PC-3 (cell line): ENCODE measurements at regions not wholly inside any gene's neighbourhood (a gene's known extent, or its start where the extent isn't known, plus 50 kb on each side); places are given as distances from the start of the nearest gene placed in this dataset.

Source experiments
- ATAC-seq: fragments of 200-7000 bp; cut with Tn5 transposase; 2 replicates; pipeline ENCODE4 v1.9.1; 2020; ENCODE audit warnings: mild to moderate bottlenecking, moderate library complexity
- BruUV-seq: library from RNA; stranded (reverse); fragments of 400-500 nt; replicated peaks from 2 replicates; lab custom pipeline; 2021; lab: Mats Ljungman, UMichigan
- CTCF ChIA-PET: fragments of 300-600 bp; sonication (Branson Sonifier 250); formaldehyde crosslinking; loops from one replicate; lab custom pipeline; 2022; ENCODE audit warnings: antibody characterized with exemption; lab: Charles Lee
- POLR2A ChIA-PET: fragments of 300-600 bp; sonication (Branson Sonifier 250); formaldehyde crosslinking; loops from one replicate; lab custom pipeline; 2022; ENCODE audit warnings: antibody characterized with exemption; ENCODE audit not compliant: unreplicated experiment; lab: Charles Lee
- DNase-seq: peaks from one replicate; pipeline ENCODE4 v3.0.0-alpha.2; 2015
- H2AFZ ChIP-seq: fragments of 300-600 bp; sonication (generic); 2 replicates; pipeline ENCODE4 v1.6.0; 2016; ENCODE audit warnings: antibody characterized with exemption, low read length
- H3F3A ChIP-seq: fragments of 300-600 bp; sonication (generic); one replicate; pipeline ENCODE4 v1.6.0; 2017; ENCODE audit warnings: antibody characterized with exemption, low read length, control low read depth, mild to moderate bottlenecking; ENCODE audit not compliant: unreplicated experiment
- H3K27ac ChIP-seq: fragments of 300-600 bp; sonication (generic); 2 replicates; pipeline ENCODE4 v1.5.1; 2016; ENCODE audit warnings: mild to moderate bottlenecking, low read length
- H3K27me3 ChIP-seq: fragments of 300-600 bp; sonication (generic); 2 replicates; pipeline ENCODE4 v1.6.1; 2016; ENCODE audit warnings: low read length, mixed read lengths
- H3K36me3 ChIP-seq: fragments of 300-600 bp; sonication (generic); 2 replicates; pipeline ENCODE4 v1.6.1; 2016; ENCODE audit warnings: low read depth, mixed run types, low read length, mixed read lengths
- H3K4me1 ChIP-seq: fragments of 300-600 bp; sonication (generic); 2 replicates; pipeline ENCODE4 v1.5.1; 2016; ENCODE audit warnings: low read length; ENCODE audit not compliant: insufficient read depth
- H3K4me2 ChIP-seq: fragments of 300-600 bp; sonication (generic); 2 replicates; pipeline ENCODE4 v1.6.0; 2016; ENCODE audit warnings: low read length
- H3K4me3 ChIP-seq: fragments of 300-600 bp; sonication (generic); 2 replicates; pipeline ENCODE4 v1.5.1; 2016; ENCODE audit warnings: mild to moderate bottlenecking, low read length, mixed read lengths
- H3K79me2 ChIP-seq: fragments of 300-600 bp; sonication (generic); 2 replicates; pipeline ENCODE4 v1.6.1; 2017; ENCODE audit warnings: low read length, mixed read lengths
- H3K9ac ChIP-seq: fragments of 300-600 bp; sonication (generic); 2 replicates; pipeline ENCODE4 v1.6.0; 2016; ENCODE audit warnings: mild to moderate bottlenecking, low read length
- H3K9me2 ChIP-seq: fragments of 300-600 bp; sonication (generic); replicated peaks from 2 replicates; pipeline ENCODE4 v1.6.1; 2016; ENCODE audit warnings: mixed run types, low read length, mixed read lengths
- H3K9me3 ChIP-seq: fragments of 300-600 bp; sonication (generic); 2 replicates; pipeline ENCODE4 v1.6.1; 2016; ENCODE audit warnings: low read length, mixed read lengths
- H4K20me1 ChIP-seq: fragments of 300-600 bp; sonication (generic); 2 replicates; pipeline ENCODE4 v1.6.1; 2016; ENCODE audit warnings: low read length, mixed read lengths
- CTCF ChIP-seq: fragments of 300-600 bp; sonication (generic); conservative IDR thresholded peaks from 2 replicates; pipeline ENCODE4 v1.5.1; 2017; ENCODE audit warnings: antibody characterized with exemption, low read depth, mild to moderate bottlenecking, low read length
- EZH2 ChIP-seq: fragments of 300-600 bp; sonication (generic); IDR thresholded peaks from one replicate; pipeline ENCODE4 v1.6.1; 2017; ENCODE audit warnings: antibody characterized with exemption, mild to moderate bottlenecking, low read length; ENCODE audit not compliant: unreplicated experiment
- EZH2phosphoT487 ChIP-seq: fragments of 300-600 bp; sonication (generic); IDR thresholded peaks from 2 replicates; pipeline ENCODE4 v1.6.1; 2018; ENCODE audit warnings: mild to moderate bottlenecking, antibody characterized with exemption, low read length, borderline replicate concordance
- intact Hi-C: fragments of 100-400 bp; cut with micrococcal nuclease; formaldehyde crosslinking; loops from 2 replicates; pipeline ENCODE4 v1.9.0; 2023

GRCh38 chr3:59443618-59444293 lies 393.9 kb upstream of the CFAP20DC start:
- POLR2A ChIA-PET = no interaction called here
- Histone ChIP-seq H3K4me2 (no peak overlapping the region), H3K9me3 (no peaks in the 10 kb centered on the region), H3K9ac (no peak overlapping the region), H3F3A (no peaks in the 10 kb centered on the region), H3K4me1 (peaks cover 15% of the 10 kb centered on the region), H2AFZ (no peak overlapping the region), H3K27me3 (no peaks in the 10 kb centered on the region), H4K20me1 (no peaks in the 10 kb centered on the region), H3K4me3 (no peak overlapping the region), H3K27ac (no peak overlapping the region), H3K36me3 (no peaks in the 10 kb centered on the region), H3K9me2 (no peaks in the 10 kb centered on the region), H3K79me2 (no peaks in the 10 kb centered on the region)
- no TSS peak for BruUV-seq
- intact Hi-C loops = loop anchor here (5.0 to 10.0 kb wide), 2 partner anchors 414 to 449 kb away; no protein-coding TSS in a partner anchor
- DNase-seq = no peak
- no peak for ATAC-seq
- CTCF ChIA-PET = no interaction called here
- no peak for TF ChIP-seq EZH2
- no peak for TF ChIP-seq CTCF
- TF ChIP-seq EZH2phosphoT487 = no peak

GRCh38 chr3:59442046-59442445 lies 392.2 kb upstream of the CFAP20DC start:
- Histone ChIP-seq H3K4me3 (no peak overlapping the region), H3K27me3 (no peaks in the 10 kb centered on the region), H3K27ac (no peak overlapping the region), H3K79me2 (no peaks in the 10 kb centered on the region), H3K9me2 (no peaks in the 10 kb centered on the region), H3K4me2 (no peak overlapping the region), H3K36me3 (no peaks in the 10 kb centered on the region), H2AFZ (no peak overlapping the region), H3K9me3 (no peaks in the 10 kb centered on the region), H4K20me1 (no peaks in the 10 kb centered on the region), H3K9ac (no peak overlapping the region), H3K4me1 (peaks cover 8% of the 10 kb centered on the region), H3F3A (no peaks in the 10 kb centered on the region)
- TF ChIP-seq EZH2phosphoT487 (no peak), CTCF (no peak), EZH2 (no peak)
- CTCF ChIA-PET = no interaction called here
- intact Hi-C loops = loop anchor here (5.0 to 10.0 kb wide), 2 partner anchors 415 to 447 kb away; no protein-coding TSS in a partner anchor
- ATAC-seq = no peak
- BruUV-seq = no TSS peak
- DNase-seq = no peak
- POLR2A ChIA-PET = interaction anchor here (0.6 kb wide), 1 partner anchor 122 kb away, joined by 4 read pairs; no protein-coding TSS in a partner anchor
